PC-3 (cell line): ENCODE measurements at regions not wholly inside any gene's neighbourhood (a gene's known extent, or its start where the extent isn't known, plus 50 kb on each side); places are given as distances from the start of the nearest gene placed in this dataset.

Source experiments
- EZH2 ChIP-seq: fragments of 300-600 bp; sonication (generic); IDR thresholded peaks from one replicate; pipeline ENCODE4 v1.6.1; 2017; ENCODE audit warnings: antibody characterized with exemption, mild to moderate bottlenecking, low read length; ENCODE audit not compliant: unreplicated experiment
- TF ChIP-seq, protein P1 (sequence below): fragments of 300-600 bp; sonication (generic); conservative IDR thresholded peaks from 2 replicates; pipeline ENCODE4 v1.5.1; 2017; ENCODE audit warnings: antibody characterized with exemption, low read depth, mild to moderate bottlenecking, low read length

GRCh38 chrX:24410514-24411189, 50.2 kb downstream of the SUPT20HL1 start:
- TF ChIP-seq, protein P1, sequence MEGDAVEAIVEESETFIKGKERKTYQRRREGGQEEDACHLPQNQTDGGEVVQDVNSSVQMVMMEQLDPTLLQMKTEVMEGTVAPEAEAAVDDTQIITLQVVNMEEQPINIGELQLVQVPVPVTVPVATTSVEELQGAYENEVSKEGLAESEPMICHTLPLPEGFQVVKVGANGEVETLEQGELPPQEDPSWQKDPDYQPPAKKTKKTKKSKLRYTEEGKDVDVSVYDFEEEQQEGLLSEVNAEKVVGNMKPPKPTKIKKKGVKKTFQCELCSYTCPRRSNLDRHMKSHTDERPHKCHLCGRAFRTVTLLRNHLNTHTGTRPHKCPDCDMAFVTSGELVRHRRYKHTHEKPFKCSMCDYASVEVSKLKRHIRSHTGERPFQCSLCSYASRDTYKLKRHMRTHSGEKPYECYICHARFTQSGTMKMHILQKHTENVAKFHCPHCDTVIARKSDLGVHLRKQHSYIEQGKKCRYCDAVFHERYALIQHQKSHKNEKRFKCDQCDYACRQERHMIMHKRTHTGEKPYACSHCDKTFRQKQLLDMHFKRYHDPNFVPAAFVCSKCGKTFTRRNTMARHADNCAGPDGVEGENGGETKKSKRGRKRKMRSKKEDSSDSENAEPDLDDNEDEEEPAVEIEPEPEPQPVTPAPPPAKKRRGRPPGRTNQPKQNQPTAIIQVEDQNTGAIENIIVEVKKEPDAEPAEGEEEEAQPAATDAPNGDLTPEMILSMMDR: no peak
- no peak for TF ChIP-seq EZH2
